ENCODE measurements at regions not wholly inside any gene's neighbourhood (a gene's known extent, or its start where the extent isn't known, plus 50 kb on each side); places are given as distances from the start of the nearest gene placed in this dataset.

DNA sequence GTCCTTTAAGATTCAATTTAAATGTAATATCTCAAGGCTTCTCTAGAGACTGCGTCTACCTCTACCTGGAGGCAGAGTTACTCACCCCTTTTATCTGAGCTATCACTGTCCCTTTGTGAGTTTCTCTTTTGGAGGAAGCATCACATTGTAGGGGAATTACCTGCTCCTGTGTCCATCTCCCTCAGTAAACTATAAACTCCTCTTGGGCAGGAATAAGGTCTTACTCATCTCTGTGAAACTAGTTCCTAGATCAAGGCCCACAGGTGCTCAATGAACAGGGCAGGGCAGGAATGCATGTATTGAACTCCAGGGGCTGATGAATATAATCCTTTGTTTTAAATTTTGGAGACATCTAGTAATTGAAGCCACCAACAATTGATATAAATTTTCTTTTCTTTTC lies 139.8 kb upstream of the ERCC6L2 start:
- Histone ChIP-seq H4K91ac (ENCODE audit: insufficient read depth, low read depth, low read length) (no peak overlapping the region), H3K18ac (ENCODE audit: low read depth, low read length) (no peak overlapping the region), H3K9me1 (ENCODE audit: insufficient read depth, low read length) (no peaks in the 10 kb centered on the region), H3K4me3 (ENCODE audit: insufficient read depth, low read depth, low read length) (no peak overlapping the region), H4K5ac (ENCODE audit: low read depth, low read length) (no peak overlapping the region), H2AFZ (replicated peaks; ENCODE audit: low read length, poor library complexity) (no peak overlapping the region), H3K56ac (ENCODE audit: extremely low read depth, insufficient read depth, low read length) (no peak overlapping the region), H2BK5ac (ENCODE audit: low read depth, low read length, poor library complexity, severe bottlenecking) (no peak overlapping the region), H3K4me1 (ENCODE audit: control insufficient read depth, insufficient read depth, low read length) (peaks cover 4% of the 10 kb centered on the region; the same call in 1 of the 2 replicates), H2BK20ac (ENCODE audit: low read depth, low read length) (no peak overlapping the region), H3K23ac (ENCODE audit: low read depth, low read length) (no peak overlapping the region), H4K20me1 (ENCODE audit: insufficient read depth, low read length) (no peaks in the 10 kb centered on the region), H3K9me3 (ENCODE audit: control insufficient read depth, insufficient read depth, low read length) (no peaks in the 10 kb centered on the region), H3K36me3 (ENCODE audit: control insufficient read depth, insufficient read depth, low read length) (no peaks in the 10 kb centered on the region), H3K4ac (ENCODE audit: low read depth, low read length) (no peak overlapping the region), H3K9ac (ENCODE audit: low read depth, low read length) (no peak overlapping the region), H3K27ac (ENCODE audit: insufficient read depth, low read length) (no peak overlapping the region), H2AK9ac (replicated peaks; ENCODE audit: low read depth, low read length, poor library complexity) (no peak overlapping the region), H4K8ac (ENCODE audit: low read depth in 2 of 2, low read length in 2 of 2) (no peak overlapping the region), H2BK15ac (ENCODE audit: low read depth, low read length) (no peak overlapping the region), H3K27me3 (ENCODE audit: control insufficient read depth, insufficient read depth, low read length) (peaks cover 8% of the 10 kb centered on the region), H3K14ac (replicated peaks; ENCODE audit: low read depth, low read length) (no peak overlapping the region), H3K4me2 (ENCODE audit: low read depth, low read length) (no peak overlapping the region), H3K79me1 (ENCODE audit: low read depth in 1 of 2, low read length in 2 of 2) (no peaks in the 10 kb centered on the region), H2AK5ac (ENCODE audit: low read depth, low read length) (no peak overlapping the region), H2BK120ac (ENCODE audit: low read depth, low read length) (no peak overlapping the region)
- BruUV-seq (replicated peaks): no TSS peak
- no peak for DNase-seq
- TF ChIP-seq MAZ (IDR thresholded peaks at IDR 0.05; ENCODE audit: borderline replicate concordance, low read depth, low read length): no peak
- no peak for TF ChIP-seq SMC3 (IDR thresholded peaks at IDR 0.05; ENCODE audit: low read depth, low read length)
- TF ChIP-seq BHLHE40 (IDR thresholded peaks at IDR 0.05; ENCODE audit: low read depth, low read length): no peak
- TF ChIP-seq MAFK (IDR thresholded peaks at IDR 0.05; ENCODE audit: low read depth, low read length): no peak
- TF ChIP-seq, protein P1, sequence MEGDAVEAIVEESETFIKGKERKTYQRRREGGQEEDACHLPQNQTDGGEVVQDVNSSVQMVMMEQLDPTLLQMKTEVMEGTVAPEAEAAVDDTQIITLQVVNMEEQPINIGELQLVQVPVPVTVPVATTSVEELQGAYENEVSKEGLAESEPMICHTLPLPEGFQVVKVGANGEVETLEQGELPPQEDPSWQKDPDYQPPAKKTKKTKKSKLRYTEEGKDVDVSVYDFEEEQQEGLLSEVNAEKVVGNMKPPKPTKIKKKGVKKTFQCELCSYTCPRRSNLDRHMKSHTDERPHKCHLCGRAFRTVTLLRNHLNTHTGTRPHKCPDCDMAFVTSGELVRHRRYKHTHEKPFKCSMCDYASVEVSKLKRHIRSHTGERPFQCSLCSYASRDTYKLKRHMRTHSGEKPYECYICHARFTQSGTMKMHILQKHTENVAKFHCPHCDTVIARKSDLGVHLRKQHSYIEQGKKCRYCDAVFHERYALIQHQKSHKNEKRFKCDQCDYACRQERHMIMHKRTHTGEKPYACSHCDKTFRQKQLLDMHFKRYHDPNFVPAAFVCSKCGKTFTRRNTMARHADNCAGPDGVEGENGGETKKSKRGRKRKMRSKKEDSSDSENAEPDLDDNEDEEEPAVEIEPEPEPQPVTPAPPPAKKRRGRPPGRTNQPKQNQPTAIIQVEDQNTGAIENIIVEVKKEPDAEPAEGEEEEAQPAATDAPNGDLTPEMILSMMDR (conservative IDR thresholded peaks at IDR 0.05; ENCODE audit: low read depth, low read length): no peak
- CTCF ChIA-PET: interaction anchor here (1.0 to 1.4 kb wide), 2 partner anchors 9 to 19 kb away, joined by 3 read pairs; no protein-coding TSS in a partner anchor
- intact Hi-C loops (cut with micrococcal nuclease): no loop called here
- in situ Hi-C loops (cut with MboI; ENCODE audit: low sequenced_read_pairs): loop anchor here (25.0 kb wide), 1 partner anchor 477 kb away; no protein-coding TSS in a partner anchor
- dilution Hi-C loops (cut with HindIII; ENCODE audit: low sequenced_read_pairs, unreplicated experiment): no loop called here
- POLR2A ChIA-PET (ENCODE audit: unreplicated experiment): no interaction called here
- no CpG with 5 or more reads among the region's 1 CpG for WGBS, 2 experiments (ENCODE audit: extremely low coverage in 2 of 2, insufficient read length in 1 of 2)
- no peak for ATAC-seq (ENCODE audit: low read depth)
